ENCODE measurements at regions not wholly inside any gene's neighbourhood (a gene's known extent, or its start where the extent isn't known, plus 50 kb on each side); places are given as distances from the start of the nearest gene placed in this dataset.
"Not testable (repeated sequence)": the region's sequence is repeated elsewhere in the genome, so short reads cannot be mapped to it uniquely, and the experiment has no call there.

- TF ChIP-seq CTCF (IDR thresholded peaks at IDR 0.05), result no peak
- ATAC-seq (ENCODE audit: low FRiP score), result no peak
Measured at GRCh38 chr14:48319823-48320222, 644.4 kb upstream of the MDGA2 start.

GRCh38 chr14:48304729-48305128, 629.3 kb upstream of the MDGA2 start:
- no peak for TF ChIP-seq CTCF (IDR thresholded peaks at IDR 0.05)
- DNase-seq (ENCODE audit: low spot score), result no peak
- no peak for ATAC-seq (ENCODE audit: low FRiP score)

More at GRCh38 chr14:48319823-48320222, 644.4 kb upstream of the MDGA2 start:
- no peak for DNase-seq (ENCODE audit: low spot score)

GRCh38 chr14:48289701-48290100, 614.3 kb upstream of the MDGA2 start:
- ATAC-seq (ENCODE audit: low FRiP score), result no peak
- DNase-seq (ENCODE audit: low spot score), result no peak
- no peak for TF ChIP-seq CTCF (IDR thresholded peaks at IDR 0.05)

- ATAC-seq (ENCODE audit: low FRiP score); DNase-seq (ENCODE audit: low spot score): not testable (repeated sequence)
Measured at GRCh38 chr14:48285217-48285616, 609.8 kb upstream of the MDGA2 start.

- DNase-seq (ENCODE audit: low spot score) (no peak), ATAC-seq (ENCODE audit: low FRiP score) (no peak)
- no peak for TF ChIP-seq CTCF (IDR thresholded peaks at IDR 0.05)
Measured at GRCh38 chr14:48275301-48275700, 599.9 kb upstream of the MDGA2 start.

GRCh38 chr14:48274826-48275225, 599.4 kb upstream of the MDGA2 start:
- no peak for TF ChIP-seq CTCF (IDR thresholded peaks at IDR 0.05)
- ATAC-seq (ENCODE audit: low FRiP score), result no peak
- no peak for DNase-seq (ENCODE audit: low spot score)

GRCh38 chr14:48267926-48268325, 592.5 kb upstream of the MDGA2 start:
- not testable (repeated sequence) for DNase-seq (ENCODE audit: low spot score); ATAC-seq (ENCODE audit: low FRiP score)

- not testable (repeated sequence) for ATAC-seq (ENCODE audit: low FRiP score); DNase-seq (ENCODE audit: low spot score)
Measured at GRCh38 chr14:48266201-48266600, 590.8 kb upstream of the MDGA2 start.

GRCh38 chr14:48261436-48261835, 586.0 kb upstream of the MDGA2 start:
- TF ChIP-seq CTCF (IDR thresholded peaks at IDR 0.05), result no peak
- no peak for DNase-seq (ENCODE audit: low spot score)
- ATAC-seq (ENCODE audit: low FRiP score), result no peak

GRCh38 chr14:48260394-48261295, 585.2 kb upstream of the MDGA2 start:
- ATAC-seq (ENCODE audit: low FRiP score); DNase-seq (ENCODE audit: low spot score): not testable (repeated sequence)

GRCh38 chr14:48259876-48260275, 584.5 kb upstream of the MDGA2 start:
- DNase-seq (ENCODE audit: low spot score), result not testable (repeated sequence)

GRCh38 chr14:48259232-48259631, 583.8 kb upstream of the MDGA2 start:
- not testable (repeated sequence) for DNase-seq (ENCODE audit: low spot score); ATAC-seq (ENCODE audit: low FRiP score)

More at GRCh38 chr14:48259876-48260275, 584.5 kb upstream of the MDGA2 start:
- not testable (repeated sequence) for ATAC-seq (ENCODE audit: low FRiP score)
